ENCODE measurements at regions not wholly inside any gene's neighbourhood (a gene's known extent, or its start where the extent isn't known, plus 50 kb on each side); places are given as distances from the start of the nearest gene placed in this dataset.
A peak's percentile ranks its signal among the peaks of the same experiment; 100 is the strongest.

- no peaks in the 10 kb centered on the region for H3K36me3 Mint-ChIP-seq (ENCODE audit: insufficient read depth, unreplicated experiment)
- TF ChIP-seq, protein P1, sequence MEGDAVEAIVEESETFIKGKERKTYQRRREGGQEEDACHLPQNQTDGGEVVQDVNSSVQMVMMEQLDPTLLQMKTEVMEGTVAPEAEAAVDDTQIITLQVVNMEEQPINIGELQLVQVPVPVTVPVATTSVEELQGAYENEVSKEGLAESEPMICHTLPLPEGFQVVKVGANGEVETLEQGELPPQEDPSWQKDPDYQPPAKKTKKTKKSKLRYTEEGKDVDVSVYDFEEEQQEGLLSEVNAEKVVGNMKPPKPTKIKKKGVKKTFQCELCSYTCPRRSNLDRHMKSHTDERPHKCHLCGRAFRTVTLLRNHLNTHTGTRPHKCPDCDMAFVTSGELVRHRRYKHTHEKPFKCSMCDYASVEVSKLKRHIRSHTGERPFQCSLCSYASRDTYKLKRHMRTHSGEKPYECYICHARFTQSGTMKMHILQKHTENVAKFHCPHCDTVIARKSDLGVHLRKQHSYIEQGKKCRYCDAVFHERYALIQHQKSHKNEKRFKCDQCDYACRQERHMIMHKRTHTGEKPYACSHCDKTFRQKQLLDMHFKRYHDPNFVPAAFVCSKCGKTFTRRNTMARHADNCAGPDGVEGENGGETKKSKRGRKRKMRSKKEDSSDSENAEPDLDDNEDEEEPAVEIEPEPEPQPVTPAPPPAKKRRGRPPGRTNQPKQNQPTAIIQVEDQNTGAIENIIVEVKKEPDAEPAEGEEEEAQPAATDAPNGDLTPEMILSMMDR (IDR thresholded peaks at IDR 0.05; ENCODE audit: unreplicated experiment), result no peak
- H3K27me3 Mint-ChIP-seq (ENCODE audit: insufficient read depth, unreplicated experiment), result no peaks in the 10 kb centered on the region
- no peak overlapping the region for H3K27ac Mint-ChIP-seq (ENCODE audit: low read depth, unreplicated experiment)
- POLR2A ChIA-PET, result interaction anchor here (0.6 kb wide), 1 partner anchor 587 kb away, joined by 3 read pairs; no protein-coding TSS in a partner anchor
- BruUV-seq (replicated peaks), result no TSS peak
- no peak for DNase-seq (ENCODE audit: unreplicated experiment)
- no peak overlapping the region for H3K4me3 Mint-ChIP-seq (ENCODE audit: unreplicated experiment)
- peaks cover 14% of the 10 kb centered on the region for H3K4me1 Mint-ChIP-seq (ENCODE audit: insufficient read depth, unreplicated experiment)
- no peaks in the 10 kb centered on the region for H3K9me3 Mint-ChIP-seq (ENCODE audit: unreplicated experiment)
- CTCF ChIA-PET, result interaction anchor here (0.9 to 8.2 kb wide), 3 partner anchors 18 to 1304 kb away, joined by 4 to 90 read pairs (median 5); no protein-coding TSS in a partner anchor
- intact Hi-C loops (cut with micrococcal nuclease), result no loop called here
These were observed 336.7 kb upstream of the KCNH7 start for GRCh38 chr2:163175294-163175693.

- no TSS peak for BruUV-seq (replicated peaks)
- Mint-ChIP-seq H3K4me1 (ENCODE audit: insufficient read depth, unreplicated experiment) (peaks cover 14% of the 10 kb centered on the region), H3K27me3 (ENCODE audit: insufficient read depth, unreplicated experiment) (no peaks in the 10 kb centered on the region), H3K4me3 (ENCODE audit: unreplicated experiment) (no peak overlapping the region), H3K9me3 (ENCODE audit: unreplicated experiment) (no peaks in the 10 kb centered on the region), H3K36me3 (ENCODE audit: insufficient read depth, unreplicated experiment) (no peaks in the 10 kb centered on the region), H3K27ac (ENCODE audit: low read depth, unreplicated experiment) (no peak overlapping the region)
- intact Hi-C loops (cut with micrococcal nuclease), result loop anchor here (5.0 kb wide), 1 partner anchor 1429 kb away; no protein-coding TSS in a partner anchor
- DNase-seq (ENCODE audit: unreplicated experiment), result no peak
- TF ChIP-seq, protein P1 (IDR thresholded peaks at IDR 0.05; ENCODE audit: unreplicated experiment), result no peak
- POLR2A ChIA-PET, result interaction anchor here (0.7 kb wide), 1 partner anchor 1063 kb away, joined by 3 read pairs; no protein-coding TSS in a partner anchor
- CTCF ChIA-PET, result interaction anchor here (1.2 to 8.2 kb wide), 5 partner anchors 9 to 1427 kb away, joined by 4 to 90 read pairs (median 5); no protein-coding TSS in a partner anchor
These were observed 335.0 kb upstream of the KCNH7 start for GRCh38 chr2:163173591-163173990.

GRCh38 chr2:163171786-163172530, 333.4 kb upstream of the KCNH7 start:
- H3K4me3 Mint-ChIP-seq (ENCODE audit: unreplicated experiment), result no peak overlapping the region
- POLR2A ChIA-PET, result interaction anchor here (0.7 kb wide), 1 partner anchor 17 kb away, joined by 3 read pairs; no protein-coding TSS in a partner anchor
- DNase-seq (ENCODE audit: unreplicated experiment), result peak; percentile 51
- CTCF ChIA-PET, result interaction anchor here (0.7 to 8.2 kb wide), 8 partner anchors 10 to 1428 kb away, joined by 3 to 90 read pairs (median 4); no protein-coding TSS in a partner anchor
- H3K27ac Mint-ChIP-seq (ENCODE audit: low read depth, unreplicated experiment), result peak overlapping the region; percentile 57
- no peaks in the 10 kb centered on the region for H3K27me3 Mint-ChIP-seq (ENCODE audit: insufficient read depth, unreplicated experiment)
- H3K36me3 Mint-ChIP-seq (ENCODE audit: insufficient read depth, unreplicated experiment), result no peaks in the 10 kb centered on the region
- TF ChIP-seq, protein P1 (IDR thresholded peaks at IDR 0.05; ENCODE audit: unreplicated experiment), result no peak
- no peaks in the 10 kb centered on the region for H3K9me3 Mint-ChIP-seq (ENCODE audit: unreplicated experiment)
- BruUV-seq (replicated peaks), result no TSS peak
- intact Hi-C loops (cut with micrococcal nuclease), result loop anchor here (5.0 kb wide), 1 partner anchor 1430 kb away; no protein-coding TSS in a partner anchor
- peaks cover 14% of the 10 kb centered on the region for H3K4me1 Mint-ChIP-seq (ENCODE audit: insufficient read depth, unreplicated experiment)

DNA sequence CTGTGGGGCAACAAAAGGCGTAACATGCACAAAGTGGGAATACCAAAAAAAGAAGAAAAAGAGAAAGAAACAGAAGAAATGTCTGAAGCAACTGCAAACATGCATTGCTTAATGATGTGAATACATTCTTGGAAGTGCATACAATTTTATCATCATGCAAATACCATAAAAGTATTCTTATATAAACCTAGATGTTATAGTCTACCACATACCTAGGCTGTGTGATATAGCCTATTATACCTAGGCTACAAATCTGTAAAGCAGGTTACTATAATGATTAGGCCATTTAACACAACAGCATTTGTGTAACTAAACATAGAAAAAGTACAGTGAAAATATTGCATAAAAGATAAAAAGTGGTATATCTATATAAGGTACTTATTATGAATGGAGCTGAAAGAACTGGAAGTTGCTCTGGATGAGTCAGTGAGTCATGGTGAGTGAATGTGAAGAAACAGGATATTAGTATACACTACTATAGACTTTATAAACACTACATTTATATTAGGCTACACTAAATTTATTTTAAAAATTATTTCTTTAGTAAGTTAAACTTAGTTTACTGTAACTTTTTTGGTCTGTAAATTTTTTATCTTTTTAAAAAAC, 319.4 kb upstream of the KCNH7 start:
- ChIA-PET POLR2A (interaction anchor here (0.7 to 1.5 kb wide), 2 partner anchors 10 to 55 kb away, joined by 3 to 6 read pairs; no protein-coding TSS in a partner anchor), CTCF (interaction anchor here (1.0 to 8.1 kb wide), 4 partner anchors 13 to 1380 kb away, joined by 3 to 90 read pairs (median 4); no protein-coding TSS in a partner anchor)
- no peaks in the 10 kb centered on the region for H3K27me3 Mint-ChIP-seq (ENCODE audit: insufficient read depth, unreplicated experiment)
- no peaks in the 10 kb centered on the region for H3K9me3 Mint-ChIP-seq (ENCODE audit: unreplicated experiment)
- no peak overlapping the region for H3K4me3 Mint-ChIP-seq (ENCODE audit: unreplicated experiment)
- peaks cover 16% of the 10 kb centered on the region for H3K4me1 Mint-ChIP-seq (ENCODE audit: insufficient read depth, unreplicated experiment)
- BruUV-seq (replicated peaks), result no TSS peak
- intact Hi-C loops (cut with micrococcal nuclease), result loop anchor here (5.0 to 10.0 kb wide), 2 partner anchors 1339 to 1557 kb away; no protein-coding TSS in a partner anchor
- TF ChIP-seq, protein P1 (IDR thresholded peaks at IDR 0.05; ENCODE audit: unreplicated experiment), result no peak
- peak overlapping the region; percentile 20 for H3K27ac Mint-ChIP-seq (ENCODE audit: low read depth, unreplicated experiment)
- H3K36me3 Mint-ChIP-seq (ENCODE audit: insufficient read depth, unreplicated experiment), result no peaks in the 10 kb centered on the region
- peak; percentile 70 for DNase-seq (ENCODE audit: unreplicated experiment)
